Bronchial epithelial cell (primary cell): ENCODE measurements at regions not wholly inside any gene's neighbourhood (a gene's known extent, or its start where the extent isn't known, plus 50 kb on each side); places are given as distances from the start of the nearest gene placed in this dataset.

ENCODE experiments used
- DNase-seq: peaks from one replicate; pipeline ENCODE4 v3.0.0-alpha.2; 2010; ENCODE audit warnings: low read depth
- FAIRE-seq: peaks from 2 replicates; lab custom pipeline; 2011; peaks lifted over from hg19 to GRCh38; lab: Jason Lieb, UNC
- H3K27me3 ChIP-seq: 2 replicates; pipeline ENCODE4 v1.5.1; 2011; ENCODE audit warnings: low read length; ENCODE audit not compliant: control insufficient read depth, insufficient read depth
- H3K36me3 ChIP-seq: 2 replicates; pipeline ENCODE4 v1.5.1; 2011; ENCODE audit warnings: low read length; ENCODE audit not compliant: control insufficient read depth, insufficient read depth
- H3K4me3 ChIP-seq: 2 replicates; pipeline ENCODE4 v1.5.1; 2011; ENCODE audit warnings: mild to moderate bottlenecking, low read depth, low read length, control low read depth
- CTCF ChIP-seq: IDR thresholded peaks from 2 replicates; pipeline ENCODE4 v1.5.1; 2011; ENCODE audit warnings: mild to moderate bottlenecking, moderate library complexity, low read length, control low read depth, inconsistent platforms; ENCODE audit not compliant: insufficient read depth, severe bottlenecking

- no peak overlapping the region for H3K4me3 ChIP-seq
- DNase-seq, result no peak
- H3K36me3 ChIP-seq, result no peaks in the 10 kb centered on the region
- no peaks in the 10 kb centered on the region for H3K27me3 ChIP-seq
- no peak for FAIRE-seq
- TF ChIP-seq CTCF, result no peak
These were observed 113.2 kb downstream of the B3GNT2 start for GRCh38 chr2:62309081-62309464.

- H3K36me3 ChIP-seq, result no peaks in the 10 kb centered on the region
- DNase-seq (peak; percentile 29), FAIRE-seq (no peak)
- H3K4me3 ChIP-seq, result no peak overlapping the region
- no peak for TF ChIP-seq CTCF
- H3K27me3 ChIP-seq, result no peaks in the 10 kb centered on the region
These were observed 111.8 kb downstream of the B3GNT2 start for GRCh38 chr2:62307469-62308389.

- no peak for TF ChIP-seq CTCF
- FAIRE-seq (no peak), DNase-seq (peak; percentile 95)
- H3K27me3 ChIP-seq, result no peaks in the 10 kb centered on the region
- H3K36me3 ChIP-seq, result no peaks in the 10 kb centered on the region
- H3K4me3 ChIP-seq, result no peak overlapping the region
These were observed 111.0 kb downstream of the B3GNT2 start for GRCh38 chr2:62306751-62307468.

GRCh38 chr2:62305421-62306176 lies 109.7 kb downstream of the B3GNT2 start:
- DNase-seq (no peak), FAIRE-seq (no peak)
- Histone ChIP-seq H3K4me3 (no peak overlapping the region), H3K27me3 (no peaks in the 10 kb centered on the region), H3K36me3 (no peaks in the 10 kb centered on the region)
- TF ChIP-seq CTCF, result no peak

- H3K36me3 ChIP-seq, result no peaks in the 10 kb centered on the region
- no peaks in the 10 kb centered on the region for H3K27me3 ChIP-seq
- no peak for FAIRE-seq
- H3K4me3 ChIP-seq, result no peak overlapping the region
- no peak for TF ChIP-seq CTCF
- DNase-seq, result peak; percentile 87
These were observed 108.8 kb downstream of the B3GNT2 start for GRCh38 chr2:62304429-62305417.
